GM23338 (cell line): ENCODE measurements at regions not wholly inside any gene's neighbourhood (a gene's known extent, or its start where the extent isn't known, plus 50 kb on each side); places are given as distances from the start of the nearest gene placed in this dataset.

ENCODE experiments used
- CREB1 ChIP-seq: fragments of 250-450 bp; sonication (Bioruptor Pico); IDR thresholded peaks from 2 replicates; pipeline ENCODE4 v1.5.0; 2020; ENCODE audit warnings: low read depth, mild to moderate bottlenecking, moderate library complexity
- CTCF ChIP-seq, 2 experiments: fragments of 200-600 bp in 1 of 2; sonication (generic) in 1 of 2; conservative IDR thresholded peaks; 2 replicates each; pipeline versions ENCODE4 v1.5.1 to v1.6.1; 2016 to 2017; ENCODE audit warnings: antibody characterized with exemption in 2 of 2, low read depth in 2 of 2, mild to moderate bottlenecking in 2 of 2, moderate library complexity in 1 of 2
- ETS1 ChIP-seq: IDR thresholded peaks from 2 replicates; pipeline ENCODE4 v1.6.1; 2016; ENCODE audit warnings: antibody characterized with exemption
- EZH2 ChIP-seq: fragments of 200-600 bp; sonication (generic); IDR thresholded peaks from one replicate; pipeline ENCODE4 v1.8.0; 2017; ENCODE audit warnings: antibody characterized with exemption, mild to moderate bottlenecking, low read depth; ENCODE audit not compliant: unreplicated experiment
- EZH2phosphoT487 ChIP-seq: fragments of 200-600 bp; sonication (generic); IDR thresholded peaks from one replicate; pipeline ENCODE4 v1.8.1; 2018; ENCODE audit warnings: antibody characterized with exemption; ENCODE audit not compliant: unreplicated experiment
- JUNB ChIP-seq: IDR thresholded peaks from one replicate; pipeline ENCODE4 v1.6.1; 2016; ENCODE audit warnings: antibody characterized with exemption; ENCODE audit not compliant: unreplicated experiment
- NANOG ChIP-seq: IDR thresholded peaks from 2 replicates; pipeline ENCODE4 v1.6.1; 2016; ENCODE audit warnings: antibody characterized with exemption, borderline replicate concordance
- POLR2AphosphoS5 ChIP-seq: IDR thresholded peaks from 2 replicates; pipeline ENCODE4 v1.6.1; 2016; ENCODE audit warnings: antibody characterized with exemption, low read depth
- REST ChIP-seq: IDR thresholded peaks from one replicate; pipeline ENCODE4 v1.6.1; 2018; ENCODE audit warnings: antibody characterized with exemption; ENCODE audit not compliant: unreplicated experiment
- ZNF114 ChIP-seq: fragments of 250-450 bp; sonication (Bioruptor Pico); IDR thresholded peaks from 2 replicates; pipeline ENCODE4 v1.5.0; 2020; ENCODE audit warnings: mild to moderate bottlenecking, moderate library complexity
- ZNF331 ChIP-seq: fragments of 250-450 bp; sonication (Bioruptor Pico); IDR thresholded peaks from 2 replicates; pipeline ENCODE4 v1.5.0; 2020; ENCODE audit warnings: low read depth, mild to moderate bottlenecking, moderate library complexity

- TF ChIP-seq CREB1 (CRISPR knock-in tag) (no peak), CTCF (conservative IDR thresholded peaks at IDR 0.05; ENCODE audit: low read depth in 2 of 2) (no peak), REST (no peak), POLR2AphosphoS5 (no peak), EZH2 (no peak), JUNB (no peak), EZH2phosphoT487 (no peak), ZNF331 (no peak), NANOG (no peak), ETS1 (no peak), ZNF114 (CRISPR knock-in tag) (no peak)
These were observed 272.0 kb upstream of the SESN3 start for GRCh38 chr11:95503047-95503446.
